ENCODE measurements at regions not wholly inside any gene's neighbourhood (a gene's known extent, or its start where the extent isn't known, plus 50 kb on each side); places are given as distances from the start of the nearest gene placed in this dataset.
"Not testable (repeated sequence)": the region's sequence is repeated elsewhere in the genome, so short reads cannot be mapped to it uniquely, and the experiment has no call there.

DNA sequence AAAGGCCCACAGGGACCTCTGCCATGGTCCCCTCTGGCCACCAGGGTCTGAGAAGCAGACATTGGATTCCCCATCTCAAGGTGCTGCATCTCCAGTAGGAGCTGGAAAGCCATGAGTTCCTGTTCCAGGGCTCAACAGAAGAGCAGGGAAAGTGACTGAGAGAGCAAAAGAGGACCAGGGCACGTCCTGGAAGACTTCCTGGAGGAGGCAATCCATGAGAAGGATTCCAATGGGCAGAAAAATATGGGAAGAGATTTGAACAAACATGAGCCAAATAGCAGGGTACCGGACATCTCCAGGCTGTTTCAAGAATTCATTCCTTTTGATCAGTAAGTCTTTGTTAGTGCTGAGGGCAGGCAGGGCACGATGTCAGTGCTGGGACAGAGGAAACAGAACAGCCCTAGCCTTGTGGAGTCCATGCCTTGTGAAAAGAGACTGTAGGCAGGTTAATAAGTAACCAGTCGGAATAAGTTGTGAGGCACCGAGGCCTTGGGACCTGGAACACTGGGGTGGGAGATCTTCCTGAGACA lies 72.8 kb upstream of the TWIST2 start:
- TF ChIP-seq CTCF (IDR thresholded peaks at IDR 0.05; ENCODE audit: low read depth, low read length) = no peak
- DNase-seq (ENCODE audit: low read depth in 2 of 2) = no peak

GRCh38 chr2:238775591-238775990 lies 72.3 kb upstream of the TWIST2 start:
- no peak for DNase-seq (ENCODE audit: low read depth in 2 of 2)
- TF ChIP-seq CTCF (IDR thresholded peaks at IDR 0.05; ENCODE audit: low read depth, low read length) = no peak
- no peak overlapping the region for H3K4me3 ChIP-seq (replicated peaks in 1 of 2; ENCODE audit: low read depth in 2 of 2, low read length in 2 of 2)

More for the DNA sequence above, 72.8 kb upstream of the TWIST2 start:
- no peak overlapping the region for H3K4me3 ChIP-seq (replicated peaks in 1 of 2; ENCODE audit: low read depth in 2 of 2, low read length in 2 of 2)

DNA sequence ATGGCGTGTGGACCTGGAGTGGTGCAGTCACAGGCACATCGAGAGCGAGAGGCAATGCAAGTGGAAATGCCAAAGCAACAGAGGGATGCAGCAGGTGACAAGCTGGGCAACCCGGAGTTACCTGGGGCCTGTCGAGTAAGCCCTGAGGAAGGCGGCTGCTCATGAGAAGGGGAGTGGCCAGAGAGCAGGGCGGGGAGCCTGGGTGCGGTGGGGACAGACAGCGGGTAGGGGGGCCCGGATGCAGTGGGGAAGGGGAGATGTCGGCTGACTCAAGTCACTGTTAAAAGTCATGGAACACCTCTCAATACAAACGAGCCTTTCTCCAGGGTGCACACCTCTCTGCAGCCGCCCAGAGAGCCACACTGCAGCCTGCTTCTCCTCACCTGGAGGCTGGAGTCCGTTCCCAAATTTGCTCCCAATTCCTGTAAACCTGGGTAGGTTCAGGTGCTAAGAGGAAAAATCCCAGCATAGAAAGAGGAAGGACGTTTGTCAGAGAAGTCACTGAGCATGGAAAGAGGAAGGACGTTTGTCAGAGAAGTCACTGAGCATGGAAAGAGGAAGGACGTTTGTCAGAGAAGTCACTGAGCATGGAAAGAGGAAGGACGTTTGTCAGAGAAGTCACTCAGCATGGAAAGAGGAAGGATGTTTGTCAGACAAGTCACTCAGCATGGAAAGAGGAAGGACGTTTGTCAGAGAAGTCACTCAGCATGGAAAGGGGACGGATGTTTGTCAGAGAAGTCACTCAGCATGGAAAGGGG lies 71.7 kb upstream of the TWIST2 start:
- no peak for DNase-seq (ENCODE audit: low read depth in 2 of 2)
- TF ChIP-seq CTCF (IDR thresholded peaks at IDR 0.05; ENCODE audit: low read depth, low read length) = no peak

DNA sequence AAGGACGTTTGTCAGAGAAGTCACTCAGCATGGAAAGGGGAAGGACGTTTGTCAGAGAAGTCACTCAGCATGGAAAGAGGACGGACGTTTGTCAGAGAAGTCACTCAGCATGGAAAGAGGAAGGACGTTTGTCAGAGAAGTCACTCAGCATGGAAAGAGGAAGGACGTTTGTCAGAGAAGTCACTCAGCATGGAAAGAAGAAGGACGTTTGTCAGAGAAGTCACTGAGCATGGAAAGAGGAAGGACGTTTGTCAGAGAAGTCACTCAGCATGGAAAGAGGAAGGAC lies 71.2 kb upstream of the TWIST2 start:
- H3K4me3 ChIP-seq (replicated peaks in 1 of 2; ENCODE audit: low read depth in 2 of 2, low read length in 2 of 2); DNase-seq (ENCODE audit: low read depth in 2 of 2): not testable (repeated sequence)

More for the DNA sequence above, 71.7 kb upstream of the TWIST2 start:
- H3K4me3 ChIP-seq (replicated peaks in 1 of 2; ENCODE audit: low read depth in 2 of 2, low read length in 2 of 2) = no peak overlapping the region

DNA sequence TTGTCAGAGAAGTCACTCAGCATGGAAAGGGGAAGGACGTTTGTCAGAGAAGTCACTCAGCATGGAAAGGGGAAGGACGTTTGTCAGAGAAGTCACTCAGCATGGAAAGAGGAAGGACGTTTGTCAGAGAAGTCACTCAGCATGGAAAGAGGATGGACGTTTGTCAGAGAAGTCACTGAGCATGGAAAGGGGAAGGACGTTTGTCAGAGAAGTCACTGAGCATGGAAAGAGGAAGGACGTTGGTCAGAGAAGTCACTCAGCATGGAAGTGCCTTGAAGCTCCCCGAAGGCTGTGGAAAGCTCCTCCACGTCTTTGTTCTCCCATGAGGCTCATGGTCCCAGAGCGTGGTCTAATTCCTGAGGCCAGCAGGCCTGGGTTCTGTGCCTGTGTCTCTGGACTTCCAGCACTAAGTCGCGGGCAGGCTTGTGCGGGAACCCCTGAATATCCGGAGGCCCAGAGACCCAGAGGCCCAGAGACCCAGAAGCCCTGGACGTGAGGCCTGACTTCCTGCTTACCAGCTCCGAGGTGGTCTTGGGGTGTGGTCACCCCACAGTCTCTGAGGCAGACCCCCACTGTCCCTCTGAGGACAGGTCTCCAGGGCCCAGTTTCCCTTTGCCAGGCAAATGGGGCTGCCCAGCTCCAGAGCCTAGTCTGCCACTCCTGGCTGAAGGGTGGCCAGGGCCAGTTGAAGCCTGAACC lies 70.4 kb upstream of the TWIST2 start:
- no peak for TF ChIP-seq CTCF (IDR thresholded peaks at IDR 0.05; ENCODE audit: low read depth, low read length)
- H3K4me3 ChIP-seq (replicated peaks in 1 of 2; ENCODE audit: low read depth in 2 of 2, low read length in 2 of 2) = no peak overlapping the region
- no peak for DNase-seq (ENCODE audit: low read depth in 2 of 2)

DNA sequence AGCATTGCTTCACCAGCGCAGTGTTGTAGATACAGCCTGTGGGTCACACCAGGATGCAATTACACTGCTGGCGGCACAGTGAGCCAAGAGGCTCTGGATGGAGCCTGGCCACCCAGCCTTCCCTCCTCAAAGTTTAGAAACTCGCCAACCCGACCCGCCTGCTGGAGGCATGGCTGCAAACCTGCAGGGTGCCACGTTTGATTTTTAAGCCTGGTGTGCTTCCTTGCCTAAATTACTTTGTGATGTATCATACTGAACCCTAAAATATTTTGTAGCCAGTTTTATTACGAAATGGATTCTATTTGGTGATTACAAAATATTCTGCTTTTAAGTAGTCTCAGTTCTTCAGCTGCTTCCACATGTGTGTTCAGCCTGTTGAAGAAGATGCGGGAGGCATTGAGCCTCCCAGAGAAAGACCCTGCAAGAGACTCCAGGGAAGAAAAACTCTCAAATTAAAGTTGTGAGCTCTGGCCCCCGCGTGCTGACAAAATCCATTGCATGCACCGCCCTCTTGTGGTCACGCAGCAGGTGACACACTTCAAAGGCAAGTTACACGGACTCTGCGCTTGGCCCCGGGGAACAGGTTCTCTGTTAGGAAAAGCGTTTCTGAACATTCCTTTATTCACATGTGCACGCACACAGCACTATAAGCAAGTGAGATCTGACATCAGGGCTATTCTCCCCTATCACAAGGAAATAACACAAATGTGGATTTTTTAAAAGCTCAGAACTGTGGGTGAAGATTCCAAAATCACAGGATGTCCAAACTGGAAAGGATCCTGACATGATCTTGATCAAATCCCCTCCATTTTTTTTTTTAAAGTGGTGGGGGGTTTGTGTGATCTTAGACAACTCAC lies 63.0 kb upstream of the TWIST2 start:
- no peak overlapping the region for H3K4me3 ChIP-seq (replicated peaks in 1 of 2; ENCODE audit: low read depth in 2 of 2, low read length in 2 of 2)
- TF ChIP-seq CTCF (IDR thresholded peaks at IDR 0.05; ENCODE audit: low read depth, low read length) = peak; percentile 86

DNA sequence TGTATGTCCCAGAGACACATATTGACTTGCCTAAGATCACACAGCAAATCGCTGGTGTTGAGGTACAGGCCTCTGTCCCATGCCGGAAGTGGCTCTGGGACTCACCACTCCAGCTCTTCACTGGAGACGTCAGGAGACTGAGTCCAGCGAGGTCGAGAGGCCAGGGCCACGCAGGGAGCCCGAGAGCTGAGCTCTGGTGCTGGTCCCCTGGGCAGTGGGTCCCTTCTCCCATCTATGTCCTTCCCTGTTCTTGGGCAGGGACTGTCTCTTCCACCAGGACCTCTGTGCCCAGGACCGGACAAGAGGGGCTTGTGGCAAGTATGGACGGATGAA lies 62.4 kb upstream of the TWIST2 start:
- no peak for DNase-seq (ENCODE audit: low read depth in 2 of 2)
- TF ChIP-seq CTCF (IDR thresholded peaks at IDR 0.05; ENCODE audit: low read depth, low read length) = no peak
- H3K4me3 ChIP-seq (replicated peaks in 1 of 2; ENCODE audit: low read depth in 2 of 2, low read length in 2 of 2) = no peak overlapping the region

More for the DNA sequence above, 63.0 kb upstream of the TWIST2 start:
- peak; percentile 75 to 79 for DNase-seq (ENCODE audit: low read depth in 2 of 2)
